NK-92 (cell line): ENCODE measurements at regions not wholly inside any gene's neighbourhood (a gene's known extent, or its start where the extent isn't known, plus 50 kb on each side); places are given as distances from the start of the nearest gene placed in this dataset.

Experiments
- DNase-seq: peaks from one replicate; lab custom pipeline; 2025; ENCODE audit not compliant: unreplicated experiment; lab: John Stamatoyannopoulos, UW

DNA sequence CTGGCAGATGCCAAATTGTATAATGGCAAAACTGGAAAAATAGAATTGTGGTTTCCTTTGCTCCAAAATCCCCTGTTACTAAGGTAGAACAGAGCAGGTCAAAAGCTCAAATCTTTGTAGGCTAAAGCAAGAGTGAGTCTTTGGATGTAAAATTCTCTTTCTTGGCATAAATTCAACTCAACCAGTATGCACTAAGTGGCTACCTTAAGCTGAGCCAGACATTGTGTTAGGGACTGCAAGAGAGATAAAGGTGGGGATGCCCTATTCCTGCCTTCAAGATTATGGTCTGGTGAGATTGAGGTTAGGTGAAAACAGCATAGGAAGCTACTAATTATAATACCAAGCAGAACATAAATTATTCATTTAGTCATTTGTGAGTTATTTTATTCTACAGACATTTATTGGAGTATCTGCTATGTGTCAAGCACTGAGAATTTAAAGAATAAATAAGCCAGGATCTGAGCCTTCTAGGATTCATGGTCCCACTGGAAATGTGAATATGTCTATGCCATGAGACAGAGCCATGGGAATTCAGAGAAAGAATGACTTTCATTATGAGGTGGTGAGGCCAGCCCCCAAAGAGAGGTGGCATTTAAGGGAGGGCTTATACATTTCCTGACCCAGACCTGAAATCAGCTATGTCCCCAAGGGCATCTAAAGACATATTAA is 198.0 kb upstream of the NCKAP5 start:
- DNase-seq: no peak

DNA sequence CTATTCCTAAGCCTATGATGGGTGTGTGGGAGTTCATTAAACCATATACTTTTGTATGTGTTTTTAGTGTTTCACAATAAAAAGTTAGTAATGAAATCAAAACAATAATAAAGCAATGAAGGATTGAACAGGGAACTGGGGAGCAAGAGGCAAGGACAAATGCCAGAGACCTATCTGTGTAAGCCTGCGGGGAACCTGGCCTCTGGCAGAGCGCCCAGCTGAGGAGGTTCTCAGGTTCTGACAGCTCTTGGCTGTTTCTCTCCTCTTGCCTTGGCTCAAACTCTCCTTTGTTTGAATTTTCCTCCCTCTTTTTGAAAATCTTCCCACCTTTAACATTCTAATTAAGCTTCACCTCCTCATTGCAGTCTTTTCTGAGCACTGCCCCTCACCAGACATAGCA is 200.0 kb upstream of the NCKAP5 start:
- no peak for DNase-seq

DNA sequence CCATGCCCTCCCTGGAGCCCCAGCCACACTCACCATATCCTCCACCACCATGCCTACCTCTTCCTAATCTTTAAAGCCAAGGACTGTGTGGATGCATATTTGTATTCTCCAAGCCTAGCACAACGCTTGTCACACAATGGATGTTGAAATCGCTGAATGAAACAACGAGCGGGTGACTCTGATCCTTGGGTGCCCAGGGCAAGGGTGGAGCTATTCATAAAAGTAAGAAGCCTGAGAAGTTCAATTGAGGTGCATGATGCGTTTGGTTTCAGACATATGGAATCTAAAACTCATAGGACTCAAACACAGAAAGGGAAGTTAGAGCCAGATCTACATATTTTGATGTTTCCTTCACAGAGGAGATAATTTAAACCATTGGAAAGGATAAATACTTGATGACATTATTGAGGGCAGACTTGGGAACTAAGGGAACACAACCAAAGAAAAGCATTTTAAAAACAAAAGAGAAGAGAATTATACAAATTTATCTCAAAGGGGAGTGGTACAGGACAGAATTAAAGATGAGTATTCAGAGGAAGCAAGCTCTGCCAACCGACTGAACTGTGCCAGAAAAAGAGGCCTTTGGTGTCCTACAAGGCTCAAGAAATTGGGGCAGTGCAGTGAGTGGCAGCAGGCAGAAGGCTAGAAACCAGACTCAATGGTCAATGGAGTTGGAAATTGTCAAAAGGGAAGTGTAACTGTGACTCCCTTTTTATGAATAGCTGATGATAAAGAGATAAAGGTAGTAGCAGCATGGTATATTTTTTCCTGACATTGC is 200.6 kb upstream of the NCKAP5 start:
- no peak for DNase-seq

DNA sequence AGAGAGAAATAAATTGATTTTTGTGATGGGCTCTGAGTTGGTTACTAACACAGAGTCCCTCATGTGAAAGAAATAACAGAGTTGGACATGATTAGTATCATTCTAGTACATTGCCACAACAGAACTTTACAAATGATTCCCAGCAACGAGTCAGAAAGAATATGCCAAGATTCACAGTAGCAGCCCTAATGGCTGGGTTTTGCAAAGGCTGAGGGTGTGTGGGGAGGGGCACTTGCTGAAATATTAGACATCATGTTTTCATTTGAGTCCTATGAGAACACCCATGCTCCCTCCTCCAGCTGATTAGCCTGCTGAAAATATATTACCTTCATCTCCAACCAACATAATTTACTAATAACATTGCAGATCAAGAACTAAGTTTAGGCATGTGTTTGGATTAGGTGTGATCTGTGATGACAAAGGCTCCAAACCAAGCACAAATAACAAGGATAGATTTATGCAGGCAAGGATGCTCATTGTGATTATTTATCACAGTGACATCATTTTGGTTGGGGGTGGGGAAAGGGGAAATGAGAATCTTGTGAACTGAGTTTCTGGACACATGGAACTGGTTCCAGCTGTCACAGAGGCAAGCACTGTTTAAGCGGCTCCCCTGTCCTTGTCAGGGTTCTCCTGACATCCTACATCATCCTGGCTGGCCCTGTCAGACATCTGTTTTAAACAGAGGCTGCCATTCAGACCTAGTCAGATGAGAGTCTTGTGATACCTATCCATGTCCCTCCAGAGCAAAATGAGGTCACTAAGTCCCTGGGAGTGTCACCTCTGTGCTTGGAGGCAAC is 205.8 kb upstream of the NCKAP5 start:
- DNase-seq: no peak

DNA sequence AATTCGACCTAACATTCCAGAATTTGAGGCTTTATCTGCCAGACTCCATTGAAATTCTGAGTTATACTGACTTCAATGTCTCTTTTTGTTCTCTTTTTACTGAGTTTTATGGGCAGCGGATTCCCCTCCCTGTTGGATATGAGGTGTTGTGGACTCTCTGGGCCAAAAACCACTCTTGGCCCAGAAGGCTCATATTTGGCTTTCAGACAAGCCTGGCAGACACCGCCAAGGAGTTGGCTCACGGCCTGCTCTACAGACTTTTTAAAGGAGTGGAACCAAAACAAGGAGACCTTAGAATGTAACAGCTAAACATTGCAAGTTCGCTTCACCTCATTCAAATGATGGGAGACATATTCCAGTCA is 206.4 kb upstream of the NCKAP5 start:
- no peak for DNase-seq

DNA sequence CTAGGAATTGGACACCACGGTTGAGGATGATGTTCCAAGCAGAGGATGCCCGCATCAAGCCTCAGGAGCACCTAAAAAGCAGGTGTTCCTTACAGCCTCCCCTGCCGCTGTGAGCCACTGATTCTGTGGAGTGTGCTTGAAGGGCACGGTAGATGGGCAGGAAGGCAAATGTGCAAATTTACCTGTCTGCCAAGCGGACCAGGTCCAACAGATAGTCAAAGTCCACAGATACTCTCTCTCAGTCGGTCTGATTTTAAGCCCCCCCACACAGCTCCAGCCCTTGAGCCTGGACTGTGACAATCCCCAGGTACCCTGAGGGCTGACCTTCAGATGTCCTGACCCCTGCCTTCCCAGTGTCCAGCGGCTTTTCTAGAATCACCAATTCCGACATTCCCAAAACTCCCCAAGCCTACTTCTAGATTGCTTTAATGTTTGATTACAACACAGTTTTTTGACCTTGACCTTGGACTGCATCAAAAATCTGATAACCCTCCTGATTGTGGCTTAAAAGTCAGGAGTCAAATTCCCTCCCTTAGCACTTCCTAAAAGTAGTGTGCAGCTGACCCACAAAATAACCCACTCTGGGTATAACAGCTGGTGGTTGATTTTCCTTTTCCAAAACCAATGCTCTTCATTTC is 208.8 kb upstream of the NCKAP5 start:
- DNase-seq: no peak

DNA sequence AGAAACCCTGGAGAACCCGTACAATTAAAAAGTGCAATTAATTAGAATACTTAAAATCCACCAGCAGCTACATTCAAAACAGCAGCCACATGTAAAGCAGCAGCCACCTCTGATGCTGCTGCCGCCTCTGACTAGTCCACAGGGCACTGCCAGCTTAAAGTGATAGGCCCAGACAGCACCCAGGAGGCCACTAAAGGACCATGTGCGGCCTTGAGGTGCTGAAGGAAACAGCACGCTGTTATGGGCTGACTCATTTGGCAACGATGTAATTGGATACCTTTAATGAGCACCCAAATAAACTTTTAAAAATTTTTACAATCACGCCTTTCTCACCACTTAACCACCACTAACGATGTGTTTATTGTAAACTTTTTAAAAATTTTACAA is 209.3 kb upstream of the NCKAP5 start:
- DNase-seq: no peak

DNA sequence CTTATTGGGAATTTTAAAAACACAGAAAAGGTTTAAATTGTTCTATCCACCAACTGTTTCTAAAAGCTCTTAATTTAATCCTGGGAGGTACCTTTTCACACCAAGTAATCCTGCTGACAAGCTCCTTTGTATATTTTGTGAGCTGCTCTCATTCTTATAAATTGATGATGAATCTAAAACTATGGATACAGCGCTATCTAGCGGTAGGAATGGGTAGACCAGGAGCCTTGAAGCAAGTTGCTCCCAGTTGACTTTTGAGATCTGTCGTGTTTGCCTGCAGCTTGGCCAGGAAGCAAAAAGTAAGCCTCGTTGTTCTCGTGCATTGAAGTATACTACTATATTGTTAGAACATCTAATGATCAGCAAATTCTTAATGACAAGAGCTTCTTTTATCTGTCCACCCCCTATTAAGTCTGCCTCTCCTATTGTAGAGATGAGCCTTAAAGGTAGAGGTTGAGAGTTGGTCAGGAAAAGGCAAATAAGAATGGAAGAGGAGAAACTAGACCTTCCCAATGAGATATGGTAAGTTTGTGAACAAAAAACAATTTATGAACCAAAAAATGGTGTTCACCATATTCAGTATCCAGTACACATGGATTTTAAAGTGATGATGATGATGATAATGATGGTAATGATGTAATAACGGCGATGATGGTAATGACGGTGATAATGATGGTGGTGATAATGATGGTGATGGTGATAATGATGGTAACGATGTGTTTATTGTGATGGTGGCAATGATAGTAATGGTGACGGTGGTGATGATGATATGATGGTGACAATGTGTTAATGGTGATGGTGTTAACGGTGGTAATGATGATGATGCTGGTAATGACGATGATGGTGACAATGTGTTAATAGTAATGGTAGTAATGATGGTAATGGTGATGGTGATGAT is 212.1 kb upstream of the NCKAP5 start:
- DNase-seq: no peak

DNA sequence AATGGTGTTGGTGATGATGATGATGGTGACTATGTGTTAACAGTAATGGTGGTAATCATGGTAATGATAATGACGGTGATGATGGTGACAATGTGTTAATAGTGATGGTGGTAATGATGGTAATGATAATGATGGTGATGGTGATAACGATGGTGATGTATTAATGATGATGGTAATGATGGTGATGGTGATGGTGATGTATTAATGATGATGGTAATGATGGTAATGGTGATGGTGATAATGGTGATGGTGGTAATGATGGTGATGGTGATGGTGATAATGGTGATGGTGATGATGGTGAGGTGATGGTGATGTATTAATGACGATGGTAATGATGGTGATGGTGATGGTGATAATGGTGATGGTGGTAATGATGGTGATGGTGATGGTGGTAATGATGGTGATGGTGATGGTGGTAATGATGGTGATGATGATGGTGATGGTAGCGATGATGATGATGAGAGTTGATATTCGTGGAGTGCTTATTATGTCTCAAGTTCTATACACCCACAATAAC is 212.8 kb upstream of the NCKAP5 start:
- DNase-seq: no peak

DNA sequence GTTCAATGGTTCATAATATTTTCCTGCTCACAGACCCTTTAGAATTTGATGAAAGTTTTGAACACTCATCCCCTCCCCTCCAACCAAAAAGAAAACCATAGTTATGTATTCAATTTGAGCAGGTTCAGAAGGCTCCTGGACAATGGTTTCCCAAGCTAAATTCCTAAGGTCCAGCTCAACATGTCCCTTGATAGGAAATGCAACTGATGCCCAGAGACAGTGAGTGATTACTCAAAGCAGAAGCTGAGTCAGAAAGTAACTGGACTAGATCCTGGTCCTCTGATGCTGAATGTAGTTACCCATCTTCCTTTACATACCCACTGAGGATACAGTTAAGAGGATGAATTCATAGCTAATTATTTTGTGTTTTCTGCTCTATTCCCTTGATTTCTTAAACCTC is 218.9 kb upstream of the NCKAP5 start:
- no peak for DNase-seq

DNA sequence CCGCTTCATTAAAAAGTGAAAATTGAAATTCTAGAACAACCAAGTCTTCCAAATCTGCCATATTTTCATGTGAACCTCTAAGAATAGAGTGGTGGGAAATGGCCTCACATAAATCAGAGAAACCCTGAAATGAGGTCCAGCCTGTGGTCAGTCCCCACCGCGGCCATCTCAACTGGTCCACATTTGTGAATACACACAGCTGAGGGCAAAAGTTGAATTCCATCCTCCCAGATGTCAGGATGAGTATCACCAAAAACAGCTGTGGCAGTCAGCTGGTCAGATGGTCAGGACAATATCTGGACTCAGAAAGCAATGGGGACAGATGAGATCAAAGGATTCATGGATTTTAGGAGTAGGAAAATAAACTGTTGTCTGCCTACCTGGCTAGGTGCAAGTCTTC is 219.4 kb upstream of the NCKAP5 start:
- no peak for DNase-seq

DNA sequence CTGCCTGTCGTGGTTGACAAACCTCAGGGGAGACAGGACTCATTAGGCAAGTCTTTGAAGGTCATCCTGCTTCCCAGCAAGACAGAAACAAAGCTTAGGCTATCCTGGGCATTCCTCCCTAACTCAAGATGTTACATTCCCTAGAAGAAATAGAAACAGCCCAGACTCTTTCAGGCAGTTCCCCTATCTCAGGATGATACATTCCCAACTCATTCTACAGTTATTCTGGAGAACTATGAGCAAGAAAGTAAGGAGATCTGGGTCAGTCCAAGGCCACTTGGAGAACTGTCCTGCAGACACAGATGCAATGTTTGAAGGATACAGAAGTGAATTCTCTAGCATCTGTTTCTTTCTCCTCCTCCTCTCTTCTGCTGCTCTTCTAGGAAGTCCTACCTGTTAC is 220.1 kb upstream of the NCKAP5 start:
- DNase-seq: no peak

DNA sequence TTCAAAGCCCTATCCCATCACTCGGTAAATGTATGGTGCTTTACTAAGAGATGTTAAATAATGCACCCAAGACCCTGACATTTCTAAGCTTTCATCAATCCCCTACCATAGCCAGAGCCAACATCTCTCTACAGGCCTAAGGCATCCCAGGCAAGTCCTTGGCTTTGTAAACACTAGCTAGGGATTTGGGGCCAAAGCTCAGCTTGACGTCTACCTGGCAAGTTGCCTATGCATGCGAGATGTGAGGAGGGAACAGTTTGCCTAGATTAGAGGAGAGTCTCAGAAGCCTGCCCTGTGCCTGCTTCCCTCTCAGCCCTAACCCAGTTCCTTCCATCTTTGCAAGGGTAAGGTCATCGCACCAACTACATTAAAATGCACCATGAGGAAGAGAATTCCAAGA is 221.5 kb upstream of the NCKAP5 start:
- DNase-seq: no peak

DNA sequence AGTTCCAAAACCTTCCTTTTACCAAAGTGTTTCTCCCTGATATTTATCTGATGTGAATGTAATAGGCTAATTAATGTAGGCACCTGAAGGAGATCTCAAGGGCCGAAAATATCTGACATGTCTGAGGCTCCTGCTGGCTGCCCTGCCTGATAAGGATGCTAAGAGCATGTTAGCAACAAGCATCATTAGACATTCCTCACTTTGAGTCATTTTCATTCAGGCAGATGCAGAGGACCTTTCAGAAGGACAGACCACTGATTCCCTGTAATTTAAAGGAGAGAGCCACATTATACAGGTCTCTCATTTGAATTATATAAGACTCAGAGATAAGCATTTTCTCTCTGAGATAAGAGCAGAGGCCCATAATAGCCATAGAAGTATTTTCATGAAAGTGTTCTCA is 222.4 kb upstream of the NCKAP5 start:
- no peak for DNase-seq

DNA sequence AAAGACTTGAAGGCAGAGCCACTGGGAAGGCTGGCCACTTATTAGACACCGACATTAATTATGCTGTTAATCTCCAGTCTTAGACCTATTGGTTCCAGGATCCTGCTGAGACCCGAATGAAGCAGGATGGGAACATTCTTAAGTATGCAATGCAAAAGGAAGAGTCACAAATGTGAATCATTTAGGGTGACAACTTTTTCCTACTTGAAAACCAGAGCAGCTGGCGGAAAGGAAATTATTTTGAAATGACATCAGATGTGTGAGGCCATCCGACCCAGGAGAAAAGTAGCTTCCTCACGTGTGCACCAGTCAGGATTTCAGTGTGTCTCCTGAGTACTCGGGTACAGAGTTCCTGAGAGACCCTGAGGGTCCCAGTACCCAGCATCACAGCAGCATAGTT is 222.9 kb upstream of the NCKAP5 start:
- no peak for DNase-seq

DNA sequence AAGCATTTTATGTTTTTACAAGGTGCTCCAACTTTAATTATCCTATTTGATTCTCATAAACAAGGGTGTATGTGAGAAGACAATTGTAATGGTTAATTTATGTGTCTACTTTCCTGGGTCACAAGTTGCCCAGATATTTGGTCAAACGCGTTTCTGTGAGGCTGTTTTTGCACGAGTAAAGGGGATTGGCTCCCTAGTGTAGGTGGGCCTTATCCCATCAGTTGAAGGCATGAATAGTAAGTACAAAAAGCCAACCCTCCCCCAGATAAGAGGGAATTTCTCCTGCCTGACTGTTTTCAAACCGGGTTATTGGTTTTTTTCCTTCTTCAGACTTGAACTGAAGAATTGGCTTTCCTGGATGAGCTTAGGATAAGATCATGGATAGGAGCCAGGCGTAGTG is 224.0 kb upstream of the NCKAP5 start:
- DNase-seq: no peak

DNA sequence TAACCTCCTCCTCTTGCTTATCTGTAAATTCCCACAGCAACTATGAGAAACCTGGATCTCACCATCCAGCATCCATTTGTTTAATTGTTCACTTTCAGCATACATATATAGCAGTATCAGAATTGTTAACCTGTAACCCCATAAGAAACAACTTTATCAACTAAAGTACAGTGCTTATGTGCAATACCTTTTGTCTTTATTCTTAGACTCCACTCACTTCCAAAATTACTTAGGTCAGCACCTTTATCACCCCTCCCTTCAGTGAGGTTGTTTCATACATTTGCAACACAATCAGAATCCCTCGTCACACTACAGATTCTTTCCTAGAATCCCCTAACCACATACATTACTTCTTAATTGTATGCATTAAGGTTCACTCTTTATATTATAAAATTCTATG is 225.9 kb upstream of the NCKAP5 start:
- no peak for DNase-seq

DNA sequence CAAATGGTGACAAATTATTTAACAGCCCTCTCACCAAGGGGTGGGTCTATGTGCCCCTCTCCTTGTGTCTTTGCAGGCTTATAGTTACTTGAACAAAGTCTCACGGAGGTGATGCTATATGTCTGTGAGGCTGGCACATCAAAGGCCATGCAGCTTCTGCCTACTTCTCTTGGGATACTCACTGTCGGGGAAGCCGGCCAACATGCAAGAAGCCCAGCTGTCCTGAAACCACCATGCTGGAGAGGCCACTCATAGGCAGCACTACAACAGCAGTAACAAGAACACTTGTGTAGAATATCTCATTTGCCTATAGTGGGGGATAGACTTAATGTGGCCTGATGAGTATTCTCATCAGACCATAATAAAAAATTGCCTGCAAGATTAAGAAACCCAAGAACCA is 233.7 kb upstream of the NCKAP5 start:
- no peak for DNase-seq

DNA sequence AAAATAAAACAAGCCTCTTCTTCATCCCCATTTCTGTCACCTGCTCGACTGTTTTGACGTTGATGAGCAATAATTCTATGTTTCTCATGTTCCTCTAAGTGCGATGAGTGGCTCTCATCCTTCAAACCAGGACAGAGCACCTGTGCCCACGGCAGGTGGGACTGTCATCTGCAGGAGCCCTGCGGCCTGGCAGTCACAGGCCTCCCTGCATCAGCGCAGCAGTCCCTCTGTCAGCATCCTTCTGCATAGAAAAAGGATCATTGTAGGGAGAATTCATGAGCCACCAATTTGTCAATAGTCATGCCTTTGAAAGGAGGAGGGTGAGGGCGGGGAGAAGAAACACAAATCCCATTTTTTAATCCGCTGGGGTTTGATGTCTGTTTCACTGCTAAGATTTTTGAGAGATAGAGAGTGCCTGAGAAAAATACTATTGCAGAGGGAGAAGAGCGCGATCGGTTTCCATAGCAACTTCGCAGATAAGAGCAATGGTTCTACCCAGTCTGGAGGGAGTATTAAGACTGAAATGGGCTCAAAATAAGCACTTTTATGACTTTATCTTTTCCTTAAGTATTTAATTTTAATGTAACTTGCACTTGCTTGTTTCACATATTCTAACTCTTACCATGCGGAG is 234.3 kb upstream of the NCKAP5 start:
- no peak for DNase-seq

DNA sequence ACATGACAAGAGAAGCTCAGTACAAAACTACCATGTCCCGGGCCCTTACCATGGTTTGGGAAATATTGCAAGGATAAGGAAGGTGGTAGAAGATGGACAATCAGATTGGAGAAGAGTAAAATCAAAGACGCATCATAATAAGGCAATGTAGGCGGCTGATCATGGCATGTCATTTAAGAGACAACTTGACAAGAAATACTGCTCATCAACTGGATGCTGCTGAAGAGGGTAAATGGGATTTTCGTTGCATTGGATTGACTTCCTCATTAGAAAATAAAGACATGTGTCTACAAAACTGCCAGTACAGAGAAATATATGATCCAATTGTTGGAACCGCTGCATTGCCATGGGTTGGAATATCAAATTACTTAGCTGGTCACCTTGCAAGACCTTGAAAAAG is 238.3 kb upstream of the NCKAP5 start:
- no peak for DNase-seq
